ENCODE measurements at regions not wholly inside any gene's neighbourhood (a gene's known extent, or its start where the extent isn't known, plus 50 kb on each side); places are given as distances from the start of the nearest gene placed in this dataset.
"Not testable (repeated sequence)": the region's sequence is repeated elsewhere in the genome, so short reads cannot be mapped to it uniquely, and the experiment has no call there.

GRCh38 chr13:59435024-59435423, 728.7 kb downstream of the DIAPH3 start:
- no peak overlapping the region for H3K4me3 ChIP-seq (replicated peaks in 1 of 2; ENCODE audit: low read depth in 2 of 2, low read length in 2 of 2)
- TF ChIP-seq CTCF (IDR thresholded peaks at IDR 0.05; ENCODE audit: low read depth, low read length) = no peak
- DNase-seq (ENCODE audit: low read depth in 2 of 2) = no peak

GRCh38 chr13:59437544-59438301, 726.0 kb downstream of the DIAPH3 start:
- peak in 1 of 2 donors; percentile 17 for DNase-seq (ENCODE audit: low read depth in 2 of 2)
- TF ChIP-seq CTCF (IDR thresholded peaks at IDR 0.05; ENCODE audit: low read depth, low read length) = no peak
- no peak overlapping the region for H3K4me3 ChIP-seq (replicated peaks in 1 of 2; ENCODE audit: low read depth in 2 of 2, low read length in 2 of 2)

- no peak overlapping the region for H3K4me3 ChIP-seq (replicated peaks in 1 of 2; ENCODE audit: low read depth in 2 of 2, low read length in 2 of 2)
- no peak for TF ChIP-seq CTCF (IDR thresholded peaks at IDR 0.05; ENCODE audit: low read depth, low read length)
- no peak for DNase-seq (ENCODE audit: low read depth in 2 of 2)
These were observed 723.8 kb downstream of the DIAPH3 start for GRCh38 chr13:59439776-59440428.

GRCh38 chr13:59441068-59441467, 722.7 kb downstream of the DIAPH3 start:
- DNase-seq (ENCODE audit: low read depth in 2 of 2); H3K4me3 ChIP-seq (replicated peaks in 1 of 2; ENCODE audit: low read depth in 2 of 2, low read length in 2 of 2): not testable (repeated sequence)

- H3K4me3 ChIP-seq (replicated peaks in 1 of 2; ENCODE audit: low read depth in 2 of 2, low read length in 2 of 2) = no peak overlapping the region
- DNase-seq (ENCODE audit: low read depth in 2 of 2) = no peak
- no peak for TF ChIP-seq CTCF (IDR thresholded peaks at IDR 0.05; ENCODE audit: low read depth, low read length)
These were observed 722.0 kb downstream of the DIAPH3 start for GRCh38 chr13:59441596-59442280.

GRCh38 chr13:59442461-59442860, 721.3 kb downstream of the DIAPH3 start:
- H3K4me3 ChIP-seq (replicated peaks in 1 of 2; ENCODE audit: low read depth in 2 of 2, low read length in 2 of 2) = no peak overlapping the region
- TF ChIP-seq CTCF (IDR thresholded peaks at IDR 0.05; ENCODE audit: low read depth, low read length) = no peak
- DNase-seq (ENCODE audit: low read depth in 2 of 2) = no peak

GRCh38 chr13:59442944-59443486, 720.7 kb downstream of the DIAPH3 start:
- TF ChIP-seq CTCF (IDR thresholded peaks at IDR 0.05; ENCODE audit: low read depth, low read length) = no peak
- H3K4me3 ChIP-seq (replicated peaks in 1 of 2; ENCODE audit: low read depth in 2 of 2, low read length in 2 of 2) = no peak overlapping the region
- peak; percentile 29 to 32 for DNase-seq (ENCODE audit: low read depth in 2 of 2)
